ENCODE measurements at regions not wholly inside any gene's neighbourhood (a gene's known extent, or its start where the extent isn't known, plus 50 kb on each side); places are given as distances from the start of the nearest gene placed in this dataset.
A peak's percentile ranks its signal among the peaks of the same experiment; 100 is the strongest.
"Not testable (repeated sequence)": the region's sequence is repeated elsewhere in the genome, so short reads cannot be mapped to it uniquely, and the experiment has no call there.

GRCh38 chr6:15956205-15957106 lies 172.4 kb upstream of the MYLIP start:
- DNase-seq (ENCODE audit: low spot score): no peak

GRCh38 chr6:15955484-15955883 lies 173.4 kb upstream of the MYLIP start:
- DNase-seq (ENCODE audit: low spot score): no peak

GRCh38 chr6:15953152-15953880 lies 175.6 kb upstream of the MYLIP start:
- DNase-seq (ENCODE audit: low spot score): no peak

GRCh38 chr6:15952231-15953151 lies 176.4 kb upstream of the MYLIP start:
- no peak for DNase-seq (ENCODE audit: low spot score)

- DNase-seq (ENCODE audit: low spot score): no peak
Observed at GRCh38 chr6:15950962-15951569, 177.8 kb upstream of the MYLIP start.

GRCh38 chr6:15949982-15950381 lies 178.9 kb upstream of the MYLIP start:
- DNase-seq (ENCODE audit: low spot score): no peak

GRCh38 chr6:15948930-15949900 lies 179.7 kb upstream of the MYLIP start:
- DNase-seq (ENCODE audit: low spot score): no peak

- DNase-seq (ENCODE audit: low spot score): peak; percentile 18
Observed at GRCh38 chr6:15947923-15948322, 181.0 kb upstream of the MYLIP start.

GRCh38 chr6:15947436-15947835 lies 181.4 kb upstream of the MYLIP start:
- no peak for DNase-seq (ENCODE audit: low spot score)

GRCh38 chr6:15946701-15947385 lies 182.0 kb upstream of the MYLIP start:
- no peak for DNase-seq (ENCODE audit: low spot score)

GRCh38 chr6:15945593-15946159 lies 183.2 kb upstream of the MYLIP start:
- DNase-seq (ENCODE audit: low spot score): no peak

- DNase-seq (ENCODE audit: low spot score): no peak
Observed at GRCh38 chr6:15943423-15943822, 185.5 kb upstream of the MYLIP start.

GRCh38 chr6:15941168-15941567 lies 187.7 kb upstream of the MYLIP start:
- DNase-seq (ENCODE audit: low spot score): no peak

GRCh38 chr6:15938107-15938506 lies 190.8 kb upstream of the MYLIP start:
- no peak for DNase-seq (ENCODE audit: low spot score)

GRCh38 chr6:15937602-15938001 lies 191.3 kb upstream of the MYLIP start:
- DNase-seq (ENCODE audit: low spot score): no peak

GRCh38 chr6:15936503-15936902 lies 192.4 kb upstream of the MYLIP start:
- DNase-seq (ENCODE audit: low spot score): no peak

GRCh38 chr6:15935661-15936060 lies 193.2 kb upstream of the MYLIP start:
- no peak for DNase-seq (ENCODE audit: low spot score)

GRCh38 chr6:15931697-15932096 lies 197.2 kb upstream of the MYLIP start:
- not testable (repeated sequence) for DNase-seq (ENCODE audit: low spot score)

- no peak for DNase-seq (ENCODE audit: low spot score)
Observed at GRCh38 chr6:15930207-15930606, 198.7 kb upstream of the MYLIP start.

GRCh38 chr6:15929685-15930084 lies 199.2 kb upstream of the MYLIP start:
- DNase-seq (ENCODE audit: low spot score): no peak

All from Ammon's horn (tissue), 1 donor.